ENCODE measurements at regions not wholly inside any gene's neighbourhood (a gene's known extent, or its start where the extent isn't known, plus 50 kb on each side); places are given as distances from the start of the nearest gene placed in this dataset.

DNA sequence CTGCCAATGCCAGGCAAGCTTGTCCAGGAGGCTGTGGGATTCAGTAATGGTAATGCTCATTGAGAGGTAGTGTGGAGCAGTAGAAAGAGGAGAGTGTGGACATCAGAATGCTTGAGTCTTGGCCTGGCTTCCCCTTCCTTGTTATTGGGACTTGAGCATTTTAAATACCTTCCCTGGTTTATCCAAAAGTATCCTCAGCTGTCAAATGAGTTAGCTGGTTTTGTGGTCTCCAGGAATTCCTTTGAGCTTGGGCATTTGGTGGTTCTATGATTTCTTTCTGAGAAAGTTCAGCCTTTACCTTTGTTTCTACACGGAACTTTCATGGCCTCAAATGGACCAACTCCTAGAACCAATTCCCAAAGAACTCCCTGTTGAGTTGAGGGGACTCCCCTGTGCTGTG is 264.3 kb downstream of the PTEN start:
- H3K27ac ChIP-seq (ENCODE audit: low read depth in 1 of 3, low read length in 2 of 3) = no peak overlapping the region
- DNase-seq (no peak), FAIRE-seq (no peak)
- no peaks in the 10 kb centered on the region for H3K4me1 ChIP-seq (ENCODE audit: control insufficient read depth in 3 of 3, insufficient read depth in 2 of 3, low read depth in 1 of 3, low read length in 2 of 3)
- H3K27me3 ChIP-seq (ENCODE audit: control insufficient read depth in 3 of 3, insufficient read depth in 3 of 3, low read length in 3 of 3) = no peaks in the 10 kb centered on the region
- H3K36me3 ChIP-seq (ENCODE audit: control insufficient read depth in 3 of 3, insufficient read depth in 2 of 3, low read depth in 1 of 3, low read length in 3 of 3) = no peaks in the 10 kb centered on the region
- H3K4me3 ChIP-seq (ENCODE audit: low read depth in 1 of 3, low read length in 3 of 3) = no peak overlapping the region
- WGBS, 3 donors = 93 to 97% (median 93%) methylated on average over 1 of the region's 1 CpG
- no peaks in the 10 kb centered on the region for H3K9me3 ChIP-seq (ENCODE audit: control insufficient read depth in 2 of 2, insufficient read depth in 1 of 2, low read depth in 1 of 2, low read length in 1 of 2)

GRCh38 chr10:88129013-88129412 is 265.6 kb downstream of the PTEN start:
- Histone ChIP-seq H3K27ac (ENCODE audit: low read depth in 1 of 3, low read length in 2 of 3) (no peak overlapping the region), H3K4me1 (ENCODE audit: control insufficient read depth in 3 of 3, insufficient read depth in 2 of 3, low read depth in 1 of 3, low read length in 2 of 3) (no peaks in the 10 kb centered on the region), H3K27me3 (ENCODE audit: control insufficient read depth in 3 of 3, insufficient read depth in 3 of 3, low read length in 3 of 3) (no peaks in the 10 kb centered on the region), H3K36me3 (ENCODE audit: control insufficient read depth in 3 of 3, insufficient read depth in 2 of 3, low read depth in 1 of 3, low read length in 3 of 3) (no peaks in the 10 kb centered on the region), H3K4me3 (ENCODE audit: low read depth in 1 of 3, low read length in 3 of 3) (no peak overlapping the region), H3K9me3 (ENCODE audit: control insufficient read depth in 2 of 2, insufficient read depth in 1 of 2, low read depth in 1 of 2, low read length in 1 of 2) (no peaks in the 10 kb centered on the region)
- FAIRE-seq = no peak
- WGBS, 3 donors = 89 to 100% (median 92%) methylated on average over 2 of the region's 2 CpGs
- no peak for DNase-seq

DNA sequence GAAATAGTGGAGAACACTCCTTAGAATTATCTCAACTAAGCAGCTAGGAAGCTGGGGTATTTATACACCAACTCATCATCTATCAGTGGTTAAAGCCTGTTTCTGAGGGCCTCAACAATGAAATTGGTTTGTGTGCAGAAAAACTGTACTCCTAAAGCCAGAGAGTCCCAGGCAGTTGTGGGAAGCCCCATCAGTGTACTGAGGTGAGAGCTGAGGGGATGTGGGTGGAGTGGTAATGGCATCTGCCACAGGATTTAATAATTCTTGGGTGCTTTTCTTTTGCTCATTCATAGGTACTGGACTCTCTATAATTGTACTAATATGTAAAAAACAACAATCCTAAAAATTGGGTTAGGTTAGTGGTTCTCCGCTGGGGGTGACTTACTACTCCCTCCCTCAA is 267.5 kb downstream of the PTEN start:
- FAIRE-seq = no peak

DNA sequence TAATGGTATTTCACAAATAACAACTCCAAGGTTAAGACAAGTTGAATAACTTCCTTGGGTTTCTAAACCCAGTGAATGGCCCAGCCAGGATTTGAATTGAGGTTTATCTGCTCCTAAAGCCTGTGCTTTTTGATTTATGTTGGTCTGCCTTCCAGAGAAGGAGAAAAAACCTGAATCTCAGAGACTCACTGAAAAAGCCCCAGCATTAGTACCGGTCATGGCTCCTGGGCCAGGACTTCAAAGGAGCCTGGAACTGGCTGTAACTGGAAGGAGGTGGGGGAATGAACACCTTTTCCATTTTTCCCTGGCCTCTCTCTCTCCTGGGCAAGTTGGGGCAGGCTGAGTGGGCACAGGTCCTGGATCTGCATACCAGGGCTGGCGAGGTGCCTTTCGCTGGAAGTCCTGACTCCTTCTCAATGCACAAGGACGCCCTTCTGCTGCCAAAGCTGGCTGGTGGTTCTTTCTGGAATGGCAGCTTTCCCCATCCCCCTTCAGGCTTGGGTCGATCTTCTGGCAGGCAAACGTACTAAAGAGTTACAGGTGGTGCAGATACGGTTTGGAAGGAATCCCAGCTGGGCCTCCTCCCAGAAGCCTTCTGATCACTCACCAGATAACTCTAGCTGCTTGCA is 268.2 kb downstream of the PTEN start:
- Histone ChIP-seq H3K27me3 (ENCODE audit: control insufficient read depth in 3 of 3, insufficient read depth in 3 of 3, low read length in 3 of 3) (no peaks in the 10 kb centered on the region), H3K9me3 (ENCODE audit: control insufficient read depth in 2 of 2, insufficient read depth in 1 of 2, low read depth in 1 of 2, low read length in 1 of 2) (no peaks in the 10 kb centered on the region), H3K4me3 (ENCODE audit: low read depth in 1 of 3, low read length in 3 of 3) (no peak overlapping the region), H3K4me1 (ENCODE audit: control insufficient read depth in 3 of 3, insufficient read depth in 2 of 3, low read depth in 1 of 3, low read length in 2 of 3) (no peaks in the 10 kb centered on the region), H3K27ac (ENCODE audit: low read depth in 1 of 3, low read length in 2 of 3) (no peak overlapping the region), H3K36me3 (ENCODE audit: control insufficient read depth in 3 of 3, insufficient read depth in 2 of 3, low read depth in 1 of 3, low read length in 3 of 3) (no peaks in the 10 kb centered on the region)
- DNase-seq (peak in 1 of 2 donors; percentile 5), FAIRE-seq (no peak)
- 18 to 71% (median 39%) methylated on average over 7 of the region's 7 CpGs for WGBS, 3 donors

More for the DNA sequence above, 267.5 kb downstream of the PTEN start:
- no peaks in the 10 kb centered on the region for H3K27me3 ChIP-seq (ENCODE audit: control insufficient read depth in 3 of 3, insufficient read depth in 3 of 3, low read length in 3 of 3)
- no peak overlapping the region for H3K4me3 ChIP-seq (ENCODE audit: low read depth in 1 of 3, low read length in 3 of 3)
- WGBS, 3 donors = 94 to 100% (median 100%) methylated on average over 1 of the region's 1 CpG
- H3K9me3 ChIP-seq (ENCODE audit: control insufficient read depth in 2 of 2, insufficient read depth in 1 of 2, low read depth in 1 of 2, low read length in 1 of 2) = no peaks in the 10 kb centered on the region
- no peaks in the 10 kb centered on the region for H3K4me1 ChIP-seq (ENCODE audit: control insufficient read depth in 3 of 3, insufficient read depth in 2 of 3, low read depth in 1 of 3, low read length in 2 of 3)
- no peak for DNase-seq
- H3K36me3 ChIP-seq (ENCODE audit: control insufficient read depth in 3 of 3, insufficient read depth in 2 of 3, low read depth in 1 of 3, low read length in 3 of 3) = no peaks in the 10 kb centered on the region
- H3K27ac ChIP-seq (ENCODE audit: low read depth in 1 of 3, low read length in 2 of 3) = no peak overlapping the region

GRCh38 chr10:88136712-88137111 is 273.3 kb downstream of the PTEN start:
- no peak overlapping the region for H3K4me3 ChIP-seq (ENCODE audit: low read depth in 1 of 3, low read length in 3 of 3)
- peaks cover 0 to 9% (median 0%) of the 10 kb centered on the region in 3 donors for H3K4me1 ChIP-seq (ENCODE audit: control insufficient read depth in 3 of 3, insufficient read depth in 2 of 3, low read depth in 1 of 3, low read length in 2 of 3)
- FAIRE-seq (no peak), DNase-seq (no peak)
- no peak overlapping the region for H3K27ac ChIP-seq (ENCODE audit: low read depth in 1 of 3, low read length in 2 of 3)
- H3K9me3 ChIP-seq (ENCODE audit: control insufficient read depth in 2 of 2, insufficient read depth in 1 of 2, low read depth in 1 of 2, low read length in 1 of 2) = no peaks in the 10 kb centered on the region
- WGBS, 3 donors = 66 to 79% (median 78%) methylated on average over 2 of the region's 2 CpGs
- H3K27me3 ChIP-seq (ENCODE audit: control insufficient read depth in 3 of 3, insufficient read depth in 3 of 3, low read length in 3 of 3) = no peaks in the 10 kb centered on the region
- H3K36me3 ChIP-seq (ENCODE audit: control insufficient read depth in 3 of 3, insufficient read depth in 2 of 3, low read depth in 1 of 3, low read length in 3 of 3) = no peaks in the 10 kb centered on the region

- DNase-seq = peak; percentile 84 to 88
- peak overlapping the region in 2 of 3 donors; percentile 32 to 83 for H3K27ac ChIP-seq (ENCODE audit: low read depth in 1 of 3, low read length in 2 of 3)
- FAIRE-seq = no peak
- H3K9me3 ChIP-seq (ENCODE audit: control insufficient read depth in 2 of 2, insufficient read depth in 1 of 2, low read depth in 1 of 2, low read length in 1 of 2) = no peaks in the 10 kb centered on the region
- no peak overlapping the region for H3K4me3 ChIP-seq (ENCODE audit: low read depth in 1 of 3, low read length in 3 of 3)
- peaks cover 0 to 9% (median 0%) of the 10 kb centered on the region in 3 donors for H3K4me1 ChIP-seq (ENCODE audit: control insufficient read depth in 3 of 3, insufficient read depth in 2 of 3, low read depth in 1 of 3, low read length in 2 of 3)
- H3K27me3 ChIP-seq (ENCODE audit: control insufficient read depth in 3 of 3, insufficient read depth in 3 of 3, low read length in 3 of 3) = no peaks in the 10 kb centered on the region
- H3K36me3 ChIP-seq (ENCODE audit: control insufficient read depth in 3 of 3, insufficient read depth in 2 of 3, low read depth in 1 of 3, low read length in 3 of 3) = no peaks in the 10 kb centered on the region
- 14 to 44% (median 18%) methylated on average over 2 of the region's 2 CpGs for WGBS, 3 donors
Observed at GRCh38 chr10:88138319-88138848, 275.0 kb downstream of the PTEN start.

DNA sequence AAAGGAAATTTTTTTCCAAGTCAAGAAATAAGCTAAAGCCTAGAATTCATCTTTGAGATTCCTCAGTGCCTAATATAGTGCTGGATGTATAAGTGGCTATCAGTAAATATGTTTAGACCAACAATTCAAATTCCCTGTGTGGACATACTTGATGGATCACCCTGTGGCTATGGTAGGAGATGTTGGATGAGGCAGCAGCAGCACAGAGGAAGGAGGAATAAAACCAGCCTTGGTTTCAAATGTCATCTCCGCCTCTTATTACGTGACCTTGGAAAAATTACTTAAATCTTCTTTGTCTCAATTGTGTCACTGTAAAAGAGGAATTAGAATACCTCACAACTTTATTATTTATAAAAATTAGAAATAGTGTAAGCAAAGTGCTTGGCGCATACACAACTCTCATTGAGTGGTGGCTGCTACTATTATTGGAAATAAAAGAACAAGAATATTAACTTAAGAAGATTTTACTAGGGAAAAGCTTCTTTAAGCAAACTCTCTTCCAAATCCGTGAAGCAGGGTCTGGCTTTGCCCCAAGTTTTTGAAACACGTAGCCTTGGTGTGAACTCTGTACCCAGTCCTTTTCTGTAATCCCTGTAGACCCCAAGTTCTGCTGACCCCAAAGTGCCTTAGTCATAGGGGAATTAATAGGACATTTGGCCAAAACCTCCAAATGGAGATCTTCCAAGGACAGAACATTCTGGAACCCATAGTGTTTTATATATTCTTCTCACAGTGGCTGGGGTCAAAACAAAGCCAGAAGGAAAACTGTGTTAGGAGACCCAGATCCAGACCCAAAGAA is 283.8 kb downstream of the PTEN start:
- H3K36me3 ChIP-seq (ENCODE audit: control insufficient read depth in 3 of 3, insufficient read depth in 2 of 3, low read depth in 1 of 3, low read length in 3 of 3) = no peaks in the 10 kb centered on the region
- DNase-seq (no peak), FAIRE-seq (no peak)
- no peaks in the 10 kb centered on the region for H3K9me3 ChIP-seq (ENCODE audit: control insufficient read depth in 2 of 2, insufficient read depth in 1 of 2, low read depth in 1 of 2, low read length in 1 of 2)
- H3K27ac ChIP-seq (ENCODE audit: low read depth in 1 of 3, low read length in 2 of 3) = no peak overlapping the region
- no peaks in the 10 kb centered on the region for H3K4me1 ChIP-seq (ENCODE audit: control insufficient read depth in 3 of 3, insufficient read depth in 2 of 3, low read depth in 1 of 3, low read length in 2 of 3)
- no peak overlapping the region for H3K4me3 ChIP-seq (ENCODE audit: low read depth in 1 of 3, low read length in 3 of 3)
- 67 to 89% (median 87%) methylated on average over 5 of the region's 5 CpGs for WGBS, 3 donors
- no peaks in the 10 kb centered on the region for H3K27me3 ChIP-seq (ENCODE audit: control insufficient read depth in 3 of 3, insufficient read depth in 3 of 3, low read length in 3 of 3)

GRCh38 chr10:88149906-88150305 is 286.5 kb downstream of the PTEN start:
- no peak for FAIRE-seq

More at GRCh38 chr10:88149906-88150305, 286.5 kb downstream of the PTEN start:
- no peaks in the 10 kb centered on the region for H3K9me3 ChIP-seq (ENCODE audit: control insufficient read depth in 2 of 2, insufficient read depth in 1 of 2, low read depth in 1 of 2, low read length in 1 of 2)
- no peaks in the 10 kb centered on the region for H3K36me3 ChIP-seq (ENCODE audit: control insufficient read depth in 3 of 3, insufficient read depth in 2 of 3, low read depth in 1 of 3, low read length in 3 of 3)
- no peak overlapping the region for H3K4me3 ChIP-seq (ENCODE audit: low read depth in 1 of 3, low read length in 3 of 3)
- H3K27ac ChIP-seq (ENCODE audit: low read depth in 1 of 3, low read length in 2 of 3) = no peak overlapping the region
- DNase-seq = no peak
- WGBS, 3 donors = 74 to 95% (median 91%) methylated on average over 1 of the region's 1 CpG
- no peaks in the 10 kb centered on the region for H3K27me3 ChIP-seq (ENCODE audit: control insufficient read depth in 3 of 3, insufficient read depth in 3 of 3, low read length in 3 of 3)
- H3K4me1 ChIP-seq (ENCODE audit: control insufficient read depth in 3 of 3, insufficient read depth in 2 of 3, low read depth in 1 of 3, low read length in 2 of 3) = peaks cover 0 to 5% (median 0%) of the 10 kb centered on the region in 3 donors

Data from small intestine (tissue), 7 donors.